ENCODE measurements at regions not wholly inside any gene's neighbourhood (a gene's known extent, or its start where the extent isn't known, plus 50 kb on each side); places are given as distances from the start of the nearest gene placed in this dataset.
A peak's percentile ranks its signal among the peaks of the same experiment; 100 is the strongest.

GRCh38 chr11:123284454-123284853, 89.4 kb upstream of the CLMP start:
- Mint-ChIP-seq H3K27me3 (peaks cover 6% of the 10 kb centered on the region), H3K9me3 (no peaks in the 10 kb centered on the region), H3K4me1 (ENCODE audit: low read depth) (peaks cover 24% of the 10 kb centered on the region), H3K36me3 (ENCODE audit: low read depth) (no peaks in the 10 kb centered on the region), H3K4me3 (no peak overlapping the region), H3K27ac (no peak overlapping the region)
- intact Hi-C loops (cut with micrococcal nuclease) = no loop called here

GRCh38 chr11:123282597-123282996, 87.5 kb upstream of the CLMP start:
- peaks cover 24% of the 10 kb centered on the region for H3K4me1 Mint-ChIP-seq (ENCODE audit: low read depth)
- H3K27ac Mint-ChIP-seq = no peak overlapping the region
- H3K36me3 Mint-ChIP-seq (ENCODE audit: low read depth) = no peaks in the 10 kb centered on the region
- intact Hi-C loops (cut with micrococcal nuclease) = no loop called here
- H3K27me3 Mint-ChIP-seq = peaks cover 6% of the 10 kb centered on the region
- H3K9me3 Mint-ChIP-seq = no peaks in the 10 kb centered on the region
- no peak overlapping the region for H3K4me3 Mint-ChIP-seq

- intact Hi-C loops (cut with micrococcal nuclease) = no loop called here
- no peak overlapping the region for H3K4me3 Mint-ChIP-seq
- H3K9me3 Mint-ChIP-seq = no peaks in the 10 kb centered on the region
- peaks cover 2% of the 10 kb centered on the region for H3K27me3 Mint-ChIP-seq
- no peaks in the 10 kb centered on the region for H3K36me3 Mint-ChIP-seq (ENCODE audit: low read depth)
- H3K4me1 Mint-ChIP-seq (ENCODE audit: low read depth) = no peaks in the 10 kb centered on the region
- no peak overlapping the region for H3K27ac Mint-ChIP-seq
Measured at GRCh38 chr11:123273616-123274015, 78.6 kb upstream of the CLMP start.

GRCh38 chr11:123272565-123272964, 77.5 kb upstream of the CLMP start:
- H3K9me3 Mint-ChIP-seq = no peaks in the 10 kb centered on the region
- peaks cover 2% of the 10 kb centered on the region for H3K27me3 Mint-ChIP-seq
- H3K36me3 Mint-ChIP-seq (ENCODE audit: low read depth) = no peaks in the 10 kb centered on the region
- no peaks in the 10 kb centered on the region for H3K4me1 Mint-ChIP-seq (ENCODE audit: low read depth)
- H3K27ac Mint-ChIP-seq = no peak overlapping the region
- intact Hi-C loops (cut with micrococcal nuclease) = no loop called here
- H3K4me3 Mint-ChIP-seq = no peak overlapping the region

- H3K36me3 Mint-ChIP-seq (ENCODE audit: low read depth) = no peaks in the 10 kb centered on the region
- peaks cover 12% of the 10 kb centered on the region for H3K27me3 Mint-ChIP-seq
- H3K27ac Mint-ChIP-seq = no peak overlapping the region
- intact Hi-C loops (cut with micrococcal nuclease) = no loop called here
- no peaks in the 10 kb centered on the region for H3K9me3 Mint-ChIP-seq
- no peak overlapping the region for H3K4me3 Mint-ChIP-seq
- peaks cover 19% of the 10 kb centered on the region for H3K4me1 Mint-ChIP-seq (ENCODE audit: low read depth)
Measured at GRCh38 chr11:123268156-123268555, 73.1 kb upstream of the CLMP start.

GRCh38 chr11:123265951-123266350, 70.9 kb upstream of the CLMP start:
- peaks cover 35% of the 10 kb centered on the region for H3K4me1 Mint-ChIP-seq (ENCODE audit: low read depth)
- no peaks in the 10 kb centered on the region for H3K9me3 Mint-ChIP-seq
- no peak overlapping the region for H3K27ac Mint-ChIP-seq
- peaks cover 12% of the 10 kb centered on the region for H3K27me3 Mint-ChIP-seq
- H3K4me3 Mint-ChIP-seq = no peak overlapping the region
- intact Hi-C loops (cut with micrococcal nuclease) = no loop called here
- no peaks in the 10 kb centered on the region for H3K36me3 Mint-ChIP-seq (ENCODE audit: low read depth)

GRCh38 chr11:123264431-123264780, 69.4 kb upstream of the CLMP start:
- H3K36me3 Mint-ChIP-seq (ENCODE audit: low read depth) = no peaks in the 10 kb centered on the region
- H3K4me3 Mint-ChIP-seq = no peak overlapping the region
- H3K9me3 Mint-ChIP-seq = no peaks in the 10 kb centered on the region
- H3K27me3 Mint-ChIP-seq = peaks cover 12% of the 10 kb centered on the region
- H3K4me1 Mint-ChIP-seq (ENCODE audit: low read depth) = peaks cover 35% of the 10 kb centered on the region
- H3K27ac Mint-ChIP-seq = peak overlapping the region; percentile 87
- intact Hi-C loops (cut with micrococcal nuclease) = no loop called here

GRCh38 chr11:123261345-123262106, 66.5 kb upstream of the CLMP start:
- Mint-ChIP-seq H3K4me3 (peak overlapping the region; percentile 34), H3K4me1 (ENCODE audit: low read depth) (peaks cover 35% of the 10 kb centered on the region), H3K27ac (no peak overlapping the region), H3K27me3 (peaks cover 12% of the 10 kb centered on the region), H3K36me3 (ENCODE audit: low read depth) (no peaks in the 10 kb centered on the region), H3K9me3 (no peaks in the 10 kb centered on the region)
- intact Hi-C loops (cut with micrococcal nuclease) = no loop called here

GRCh38 chr11:123260511-123261211, 65.6 kb upstream of the CLMP start:
- intact Hi-C loops (cut with micrococcal nuclease) = no loop called here
- no peaks in the 10 kb centered on the region for H3K9me3 Mint-ChIP-seq
- H3K27ac Mint-ChIP-seq = no peak overlapping the region
- no peaks in the 10 kb centered on the region for H3K36me3 Mint-ChIP-seq (ENCODE audit: low read depth)
- peaks cover 35% of the 10 kb centered on the region for H3K4me1 Mint-ChIP-seq (ENCODE audit: low read depth)
- no peak overlapping the region for H3K4me3 Mint-ChIP-seq
- peaks cover 12% of the 10 kb centered on the region for H3K27me3 Mint-ChIP-seq

- no peaks in the 10 kb centered on the region for H3K36me3 Mint-ChIP-seq (ENCODE audit: low read depth)
- no peak overlapping the region for H3K4me3 Mint-ChIP-seq
- H3K4me1 Mint-ChIP-seq (ENCODE audit: low read depth) = peaks cover 22% of the 10 kb centered on the region
- intact Hi-C loops (cut with micrococcal nuclease) = no loop called here
- H3K27ac Mint-ChIP-seq = no peak overlapping the region
- peaks cover 8% of the 10 kb centered on the region for H3K27me3 Mint-ChIP-seq
- H3K9me3 Mint-ChIP-seq = no peaks in the 10 kb centered on the region
Measured at GRCh38 chr11:123258877-123259276, 63.8 kb upstream of the CLMP start.

GRCh38 chr11:123257370-123257769, 62.3 kb upstream of the CLMP start:
- H3K36me3 Mint-ChIP-seq (ENCODE audit: low read depth) = no peaks in the 10 kb centered on the region
- peaks cover 8% of the 10 kb centered on the region for H3K4me1 Mint-ChIP-seq (ENCODE audit: low read depth)
- peaks cover 9% of the 10 kb centered on the region for H3K27me3 Mint-ChIP-seq
- intact Hi-C loops (cut with micrococcal nuclease) = no loop called here
- H3K27ac Mint-ChIP-seq = no peak overlapping the region
- H3K9me3 Mint-ChIP-seq = no peaks in the 10 kb centered on the region
- H3K4me3 Mint-ChIP-seq = no peak overlapping the region

GRCh38 chr11:123255909-123256308, 60.9 kb upstream of the CLMP start:
- Mint-ChIP-seq H3K9me3 (no peaks in the 10 kb centered on the region), H3K27me3 (peaks cover 10% of the 10 kb centered on the region), H3K36me3 (ENCODE audit: low read depth) (no peaks in the 10 kb centered on the region), H3K27ac (no peak overlapping the region), H3K4me3 (no peak overlapping the region), H3K4me1 (ENCODE audit: low read depth) (no peaks in the 10 kb centered on the region)
- intact Hi-C loops (cut with micrococcal nuclease) = no loop called here

GRCh38 chr11:123254357-123254756, 59.3 kb upstream of the CLMP start:
- peaks cover 16% of the 10 kb centered on the region for H3K27me3 Mint-ChIP-seq
- H3K27ac Mint-ChIP-seq = no peak overlapping the region
- H3K36me3 Mint-ChIP-seq (ENCODE audit: low read depth) = no peaks in the 10 kb centered on the region
- no peaks in the 10 kb centered on the region for H3K4me1 Mint-ChIP-seq (ENCODE audit: low read depth)
- H3K9me3 Mint-ChIP-seq = no peaks in the 10 kb centered on the region
- no peak overlapping the region for H3K4me3 Mint-ChIP-seq
- intact Hi-C loops (cut with micrococcal nuclease) = no loop called here

GRCh38 chr11:123253911-123254310, 58.9 kb upstream of the CLMP start:
- no peak overlapping the region for H3K27ac Mint-ChIP-seq
- H3K4me3 Mint-ChIP-seq = no peak overlapping the region
- no peaks in the 10 kb centered on the region for H3K9me3 Mint-ChIP-seq
- peaks cover 16% of the 10 kb centered on the region for H3K27me3 Mint-ChIP-seq
- no peaks in the 10 kb centered on the region for H3K36me3 Mint-ChIP-seq (ENCODE audit: low read depth)
- H3K4me1 Mint-ChIP-seq (ENCODE audit: low read depth) = no peaks in the 10 kb centered on the region
- intact Hi-C loops (cut with micrococcal nuclease) = no loop called here

- no peak overlapping the region for H3K27ac Mint-ChIP-seq
- H3K9me3 Mint-ChIP-seq = no peaks in the 10 kb centered on the region
- no peaks in the 10 kb centered on the region for H3K4me1 Mint-ChIP-seq (ENCODE audit: low read depth)
- H3K27me3 Mint-ChIP-seq = peaks cover 16% of the 10 kb centered on the region
- H3K4me3 Mint-ChIP-seq = no peak overlapping the region
- intact Hi-C loops (cut with micrococcal nuclease) = no loop called here
- no peaks in the 10 kb centered on the region for H3K36me3 Mint-ChIP-seq (ENCODE audit: low read depth)
Measured at GRCh38 chr11:123253223-123253622, 58.2 kb upstream of the CLMP start.

Measured in dendritic cell treated with granulocyte-macrophage colony-stimulating factor and Interleukin-4, amounts not matched to agents 40 ng/mL and 50 ng/mL, for 4 days (primary cell).